Prostate gland (tissue), 2 donors: ENCODE measurements at regions not wholly inside any gene's neighbourhood (a gene's known extent, or its start where the extent isn't known, plus 50 kb on each side); places are given as distances from the start of the nearest gene placed in this dataset.

Source experiments
- DNase-seq: peaks from one replicate; pipeline ENCODE4 v3.0.0-alpha.2; 2019; ENCODE audit warnings: low spot score
- H3K27ac ChIP-seq, 2 donors: fragments of 200-600 bp; sonication (generic); 2 replicates each; pipeline ENCODE4 v1.5.1; 2017 to 2019
- H3K27me3 ChIP-seq: fragments of 200-600 bp; sonication (generic); replicated peaks from 2 replicates; pipeline ENCODE4 v1.5.1; 2019; ENCODE audit not compliant: insufficient read depth
- H3K36me3 ChIP-seq, 2 donors: fragments of 200-600 bp; sonication (generic); 1 replicate in 1 of 2; 2 replicates in 1 of 2; pipeline versions ENCODE4 v1.5.1 to v1.8.1; 2017 to 2019
- H3K4me1 ChIP-seq: fragments of 200-600 bp; sonication (generic); replicated peaks from 2 replicates; pipeline ENCODE4 v1.5.1; 2019
- H3K4me3 ChIP-seq, 2 donors: fragments of 200-600 bp; sonication (generic); 2 replicates each; pipeline ENCODE4 v1.5.1; 2017 to 2019
- H3K9me3 ChIP-seq: fragments of 200-600 bp; sonication (generic); 2 replicates; pipeline ENCODE4 v1.5.1; 2017
- CTCF ChIP-seq, 4 experiments: fragments of 200-600 bp in 2 of 4; fragments of 450-650 bp in 2 of 4; sonication (generic) in 2 of 4; IDR thresholded peaks; 1 replicate in 3 of 4; 2 replicates in 1 of 4; pipeline ENCODE4 v1.5.1; 2016 to 2019; ENCODE audit warnings: antibody characterized with exemption in 4 of 4, mild to moderate bottlenecking in 2 of 4, moderate library complexity in 2 of 4
- POLR2A ChIP-seq: fragments of 450-650 bp; IDR thresholded peaks from one replicate; pipeline ENCODE4 v1.6.1; 2016; ENCODE audit warnings: antibody characterized with exemption, mild to moderate bottlenecking
- POLR2AphosphoS5 ChIP-seq: sonication (generic); formaldehyde crosslinking; IDR thresholded peaks from one replicate; pipeline ENCODE4 v1.6.1; 2017; ENCODE audit warnings: antibody characterized with exemption
- WGBS: methylation state at CpG from one replicate; pipeline ENCODE4 v1.1.5; 2018; 5-methylcytosine and 5-hydroxymethylcytosine counted together
- intact Hi-C: fragments of 100-400 bp; cut with DNase I; formaldehyde crosslinking; loops from one replicate; pipeline ENCODE4 v1.14.2; 2022

- Histone ChIP-seq H3K4me1 (no peaks in the 10 kb centered on the region), H3K36me3 (no peaks in the 10 kb centered on the region), H3K9me3 (no peaks in the 10 kb centered on the region), H3K4me3 (no peak overlapping the region), H3K27ac (no peak overlapping the region), H3K27me3 (no peaks in the 10 kb centered on the region)
- intact Hi-C loops, result no loop called here
- no peak for TF ChIP-seq POLR2AphosphoS5
- no peak for TF ChIP-seq CTCF (IDR thresholded peaks at IDR 0.05)
- TF ChIP-seq POLR2A, result no peak
- DNase-seq, result no peak
- 63% methylated on average over 5 of the region's 5 CpGs for WGBS
These were observed 93.0 kb upstream of the CES5A start for GRCh38 chr16:55968221-55968620.

GRCh38 chr16:55964923-55965475 is 89.8 kb upstream of the CES5A start:
- H3K36me3 ChIP-seq, result no peaks in the 10 kb centered on the region
- 74% methylated on average over 4 of the region's 4 CpGs for WGBS

GRCh38 chr16:55955845-55956244 is 80.7 kb upstream of the CES5A start:
- intact Hi-C loops, result no loop called here
- H3K27ac ChIP-seq, result no peak overlapping the region
- H3K27me3 ChIP-seq, result no peaks in the 10 kb centered on the region
- no peaks in the 10 kb centered on the region for H3K36me3 ChIP-seq
- no peak for TF ChIP-seq CTCF (IDR thresholded peaks at IDR 0.05)
- TF ChIP-seq POLR2AphosphoS5, result no peak
- TF ChIP-seq POLR2A, result no peak
- DNase-seq, result no peak
- 58% methylated on average over 5 of the region's 5 CpGs for WGBS
- no peak overlapping the region for H3K4me3 ChIP-seq
- H3K4me1 ChIP-seq, result no peaks in the 10 kb centered on the region
- H3K9me3 ChIP-seq, result no peaks in the 10 kb centered on the region

More at GRCh38 chr16:55964923-55965475, 89.8 kb upstream of the CES5A start:
- Histone ChIP-seq H3K27me3 (no peaks in the 10 kb centered on the region), H3K27ac (no peak overlapping the region), H3K4me3 (no peak overlapping the region), H3K4me1 (no peaks in the 10 kb centered on the region), H3K9me3 (no peaks in the 10 kb centered on the region)
- intact Hi-C loops, result no loop called here
- TF ChIP-seq CTCF (IDR thresholded peaks at IDR 0.05), result no peak
- no peak for TF ChIP-seq POLR2A
- TF ChIP-seq POLR2AphosphoS5, result no peak
- no peak for DNase-seq

- H3K4me1 ChIP-seq, result no peaks in the 10 kb centered on the region
- no peak overlapping the region for H3K4me3 ChIP-seq
- DNase-seq, result no peak
- TF ChIP-seq CTCF (IDR thresholded peaks at IDR 0.05) (no peak), POLR2AphosphoS5 (no peak), POLR2A (no peak)
- no peaks in the 10 kb centered on the region for H3K27me3 ChIP-seq
- H3K9me3 ChIP-seq, result no peaks in the 10 kb centered on the region
- intact Hi-C loops, result no loop called here
- no peaks in the 10 kb centered on the region for H3K36me3 ChIP-seq
- no peak overlapping the region for H3K27ac ChIP-seq
- 81% methylated on average over 4 of the region's 4 CpGs for WGBS
These were observed 80.3 kb upstream of the CES5A start for GRCh38 chr16:55955424-55955823.

- Histone ChIP-seq H3K4me3 (no peak overlapping the region), H3K27ac (no peak overlapping the region), H3K36me3 (no peaks in the 10 kb centered on the region), H3K9me3 (no peaks in the 10 kb centered on the region), H3K4me1 (no peaks in the 10 kb centered on the region), H3K27me3 (no peaks in the 10 kb centered on the region)
- WGBS, result 55% methylated on average over 2 of the region's 2 CpGs
- intact Hi-C loops, result no loop called here
- DNase-seq, result no peak
- no peak for TF ChIP-seq POLR2A
- TF ChIP-seq CTCF (IDR thresholded peaks at IDR 0.05), result no peak
- TF ChIP-seq POLR2AphosphoS5, result no peak
These were observed 79.7 kb upstream of the CES5A start for GRCh38 chr16:55954906-55955305.
